IMR-90 (cell line): ENCODE measurements at regions not wholly inside any gene's neighbourhood (a gene's known extent, or its start where the extent isn't known, plus 50 kb on each side); places are given as distances from the start of the nearest gene placed in this dataset.

Experiments
- ATAC-seq: fragments of 200-7000 bp; cut with Tn5 transposase; 2 replicates; pipeline ENCODE4 v1.9.1; 2020; ENCODE audit warnings: low read depth, mild to moderate bottlenecking, moderate library complexity
- BruUV-seq: library from RNA; stranded (reverse); fragments of 400-500 nt; replicated peaks from 2 replicates; lab custom pipeline; 2021; lab: Mats Ljungman, UMichigan
- CTCF ChIA-PET: fragments of 300-600 bp; formaldehyde crosslinking; extraction: SDS; loops from one replicate; lab custom pipeline; 2021; ENCODE audit warnings: antibody characterized with exemption; lab: Yijun Ruan, JAX
- POLR2A ChIA-PET: fragments of 300-600 bp; sonication (Branson Sonifier 250); formaldehyde crosslinking; loops from one replicate; lab custom pipeline; 2022; ENCODE audit warnings: antibody characterized with exemption; ENCODE audit not compliant: unreplicated experiment; lab: Charles Lee
- DNase-seq: peaks from one replicate; pipeline ENCODE4 v3.0.0; 2013
- H2AFZ ChIP-seq: replicated peaks from 2 replicates; pipeline ENCODE3; 2013; ENCODE audit warnings: low read length, mild to moderate bottlenecking; ENCODE audit not compliant: poor library complexity
- H2AK5ac ChIP-seq: 2 replicates; pipeline ENCODE4 v1.6.1; 2013; ENCODE audit warnings: low read depth, low read length, inconsistent platforms
- H2AK9ac ChIP-seq: replicated peaks from 2 replicates; pipeline ENCODE3; 2013; ENCODE audit warnings: mild to moderate bottlenecking, low read depth, low read length, moderate library complexity; ENCODE audit not compliant: poor library complexity
- H2BK120ac ChIP-seq: 2 replicates; pipeline ENCODE4 v1.6.1; 2013; ENCODE audit warnings: low read depth, low read length, inconsistent platforms
- H2BK15ac ChIP-seq: 3 replicates; pipeline ENCODE4 v1.6.1; 2013; ENCODE audit warnings: low read depth, low read length, inconsistent platforms
- H2BK20ac ChIP-seq: 2 replicates; pipeline ENCODE4 v1.6.1; 2013; ENCODE audit warnings: low read depth, mild to moderate bottlenecking, inconsistent platforms, low read length, moderate library complexity
- H2BK5ac ChIP-seq: 2 replicates; pipeline ENCODE4 v1.6.1; 2013; ENCODE audit warnings: mild to moderate bottlenecking, low read depth, low read length, inconsistent platforms; ENCODE audit not compliant: poor library complexity, severe bottlenecking
- H3K14ac ChIP-seq: replicated peaks from 2 replicates; pipeline ENCODE4 v1.6.1; 2013; ENCODE audit warnings: low read depth, low read length, inconsistent platforms
- H3K18ac ChIP-seq: 2 replicates; pipeline ENCODE4 v1.6.1; 2013; ENCODE audit warnings: low read depth, low read length, control low read depth
- H3K23ac ChIP-seq: 2 replicates; pipeline ENCODE4 v1.6.1; 2013; ENCODE audit warnings: low read depth, low read length, inconsistent platforms
- H3K27ac ChIP-seq: 2 replicates; pipeline ENCODE4 v1.5.1; 2013; ENCODE audit warnings: mild to moderate bottlenecking, control low read depth, low read length; ENCODE audit not compliant: insufficient read depth
- H3K27me3 ChIP-seq: 2 replicates; pipeline ENCODE4 v1.6.1; 2013; ENCODE audit warnings: low read length; ENCODE audit not compliant: control insufficient read depth, insufficient read depth
- H3K36me3 ChIP-seq: 2 replicates; pipeline ENCODE4 v1.6.1; 2013; ENCODE audit warnings: low read length, mixed read lengths; ENCODE audit not compliant: control insufficient read depth, insufficient read depth
- H3K4ac ChIP-seq: 2 replicates; pipeline ENCODE4 v1.6.1; 2013; ENCODE audit warnings: low read depth, low read length, inconsistent platforms
- H3K4me1 ChIP-seq: 2 replicates; pipeline ENCODE4 v1.6.1; 2013; ENCODE audit warnings: low read length, mixed read lengths; ENCODE audit not compliant: control insufficient read depth, insufficient read depth
- H3K4me2 ChIP-seq: 2 replicates; pipeline ENCODE4 v1.6.1; 2013; ENCODE audit warnings: low read depth, mild to moderate bottlenecking, control low read depth, low read length, moderate library complexity
- H3K4me3 ChIP-seq: 2 replicates; pipeline ENCODE4 v1.5.1; 2013; ENCODE audit warnings: low read depth, mild to moderate bottlenecking, control low read depth, low read length, moderate library complexity; ENCODE audit not compliant: insufficient read depth
- H3K56ac ChIP-seq: 2 replicates; pipeline ENCODE4 v1.6.1; 2013; ENCODE audit warnings: low read length, inconsistent platforms; ENCODE audit not compliant: insufficient read depth; ENCODE audit errors: extremely low read depth
- H3K79me1 ChIP-seq, 2 experiments: 2 replicates each; pipeline ENCODE4 v1.6.1; 2013; ENCODE audit warnings: low read length in 2 of 2, inconsistent platforms in 1 of 2, low read depth in 1 of 2
- H3K9ac ChIP-seq: 2 replicates; pipeline ENCODE4 v1.6.1; 2013; ENCODE audit warnings: low read depth, low read length, control low read depth
- H3K9me1 ChIP-seq: 2 replicates; pipeline ENCODE4 v1.6.1; 2013; ENCODE audit warnings: low read length, inconsistent platforms; ENCODE audit not compliant: insufficient read depth
- H3K9me3 ChIP-seq: 2 replicates; pipeline ENCODE4 v1.6.1; 2013; ENCODE audit warnings: low read length; ENCODE audit not compliant: control insufficient read depth, insufficient read depth
- H4K20me1 ChIP-seq: 2 replicates; pipeline ENCODE4 v1.6.1; 2013; ENCODE audit warnings: low read length, inconsistent platforms; ENCODE audit not compliant: insufficient read depth
- H4K5ac ChIP-seq: 2 replicates; pipeline ENCODE4 v1.6.1; 2013; ENCODE audit warnings: mild to moderate bottlenecking, low read depth, low read length, control low read depth
- H4K8ac ChIP-seq, 2 experiments: 2 replicates each; pipeline ENCODE4 v1.6.1; 2013; ENCODE audit warnings: low read depth in 2 of 2, low read length in 2 of 2, control low read depth in 1 of 2, inconsistent platforms in 1 of 2
- H4K91ac ChIP-seq: 2 replicates; pipeline ENCODE4 v1.6.1; 2013; ENCODE audit warnings: low read depth, low read length, inconsistent platforms; ENCODE audit not compliant: insufficient read depth
- BHLHE40 ChIP-seq: fragments of 150-350 bp; IDR thresholded peaks from 2 replicates; pipeline ENCODE4 v1.6.1; 2016; ENCODE audit warnings: mild to moderate bottlenecking, low read depth, low read length
- CHD1 ChIP-seq: IDR thresholded peaks from 2 replicates; pipeline ENCODE4 v1.6.1; 2012; ENCODE audit warnings: low read depth, low read length, improper control_type of control experiment
- CTCF ChIP-seq: conservative IDR thresholded peaks from 2 replicates; pipeline ENCODE4 v1.5.1; 2012; ENCODE audit warnings: mild to moderate bottlenecking, low read depth, low read length, improper control_type of control experiment
- MAZ ChIP-seq: IDR thresholded peaks from 2 replicates; pipeline ENCODE4 v1.6.1; 2012; ENCODE audit warnings: low read depth, mild to moderate bottlenecking, low read length, improper control_type of control experiment, moderate library complexity, borderline replicate concordance
- RCOR1 ChIP-seq: IDR thresholded peaks from 2 replicates; pipeline ENCODE4 v1.6.1; 2012; ENCODE audit warnings: mild to moderate bottlenecking, low read length, improper control_type of control experiment; ENCODE audit not compliant: insufficient replicate concordance
- SMC3 ChIP-seq: fragments of 150-350 bp; IDR thresholded peaks from 2 replicates; pipeline ENCODE4 v1.6.1; 2016; ENCODE audit warnings: low read depth, mild to moderate bottlenecking, antibody characterized with exemption, low read length, moderate library complexity
- WGBS, 2 experiments: methylation state at CpG; one replicate each; pipeline versions ENCODE4 v1.1.5 to v1.1.7; 2013; ENCODE audit warnings: missing lambda C conversion rate in 2 of 2; ENCODE audit not compliant: insufficient read length in 1 of 2; ENCODE audit errors: extremely low coverage in 2 of 2; 5-methylcytosine and 5-hydroxymethylcytosine counted together
- dilution Hi-C: fragments of 300-500 bp; cut with HindIII; formaldehyde crosslinking; loops from one replicate; pipeline ENCODE4 v1.14.3; 2018; ENCODE audit warnings: low sequenced_read_pairs; ENCODE audit not compliant: unreplicated experiment
- in situ Hi-C: fragments of 300-500 bp; cut with MboI; formaldehyde crosslinking; loops from 3 replicates; pipeline ENCODE4 v1.14.3; 2019; ENCODE audit warnings: low sequenced_read_pairs, inconsistent platforms, mixed read lengths
- intact Hi-C: fragments of 100-400 bp; cut with micrococcal nuclease; formaldehyde crosslinking; loops from 2 replicates; pipeline ENCODE4 v1.10.0; 2022

- POLR2A ChIA-PET: no interaction called here
- Histone ChIP-seq H2AK5ac (no peak overlapping the region), H4K20me1 (no peaks in the 10 kb centered on the region), H3K4ac (no peak overlapping the region), H3K56ac (no peak overlapping the region), H3K4me3 (no peak overlapping the region), H3K4me1 (no peaks in the 10 kb centered on the region), H3K9ac (no peak overlapping the region), H2BK20ac (no peak overlapping the region), H3K23ac (no peak overlapping the region), H3K14ac (no peak overlapping the region), H2AFZ (no peak overlapping the region), H2BK15ac (no peak overlapping the region), H4K91ac (no peak overlapping the region), H3K36me3 (no peaks in the 10 kb centered on the region), H2BK120ac (no peak overlapping the region), H2AK9ac (no peak overlapping the region), H3K9me3 (no peaks in the 10 kb centered on the region), H2BK5ac (no peak overlapping the region), H4K5ac (no peak overlapping the region), H4K8ac (no peak overlapping the region), H3K79me1 (no peaks in the 10 kb centered on the region), H3K18ac (no peak overlapping the region), H3K27ac (no peak overlapping the region), H3K27me3 (no peaks in the 10 kb centered on the region), H3K4me2 (no peak overlapping the region), H3K9me1 (no peaks in the 10 kb centered on the region)
- BruUV-seq: no TSS peak
- WGBS, 2 experiments: 17% methylated on average over 1 of the region's 2 CpGs; no CpG with 5 or more reads in 1 of the 2 experiments
- DNase-seq (no peak), ATAC-seq (no peak)
- CTCF ChIA-PET: no interaction called here
- intact Hi-C loops: no loop called here
- dilution Hi-C loops: no loop called here
- TF ChIP-seq CTCF: no peak
- TF ChIP-seq RCOR1: no peak
- TF ChIP-seq CHD1: no peak
- TF ChIP-seq SMC3: no peak
- no peak for TF ChIP-seq BHLHE40
- TF ChIP-seq MAZ: no peak
- in situ Hi-C loops: no loop called here
Measured at GRCh38 chr5:42270771-42271170, 152.5 kb upstream of the GHR start.
